Upper lobe of left lung (tissue), 4 donors: ENCODE measurements at regions not wholly inside any gene's neighbourhood (a gene's known extent, or its start where the extent isn't known, plus 50 kb on each side); places are given as distances from the start of the nearest gene placed in this dataset.

Experiments
- CTCF ChIP-seq, 6 experiments: fragments of 450-650 bp in 4 of 6; fragments of 200-600 bp in 2 of 6; sonication (generic) in 2 of 6; IDR thresholded peaks; one replicate each; pipeline ENCODE4 v1.5.1; 2016 to 2019; ENCODE audit warnings: antibody characterized with exemption in 6 of 6
- EP300 ChIP-seq, 4 donors: sonication (generic); formaldehyde crosslinking; IDR thresholded peaks; one replicate each; pipeline ENCODE4 v1.5.1; 2017; ENCODE audit warnings: antibody characterized with exemption in 4 of 4, control low read depth in 2 of 4
- POLR2A ChIP-seq, 4 donors: fragments of 450-650 bp; IDR thresholded peaks; one replicate each; pipeline ENCODE4 v1.5.1; 2016 to 2017; ENCODE audit warnings: antibody characterized with exemption in 4 of 4, mild to moderate bottlenecking in 2 of 4
- POLR2AphosphoS5 ChIP-seq, 2 donors: sonication (generic); formaldehyde crosslinking; IDR thresholded peaks; one replicate each; pipeline ENCODE4 v1.5.1; 2017; ENCODE audit warnings: antibody characterized with exemption in 2 of 2

- no peak for TF ChIP-seq CTCF (IDR thresholded peaks at IDR 0.05)
- no peak for TF ChIP-seq POLR2AphosphoS5 (IDR thresholded peaks at IDR 0.05)
- no peak for TF ChIP-seq POLR2A (IDR thresholded peaks at IDR 0.05)
- no peak for TF ChIP-seq EP300 (IDR thresholded peaks at IDR 0.05)
These were observed 92.3 kb upstream of the SALL4 start for GRCh38 chr20:51894619-51895018.
